ENCODE measurements at regions not wholly inside any gene's neighbourhood (a gene's known extent, or its start where the extent isn't known, plus 50 kb on each side); places are given as distances from the start of the nearest gene placed in this dataset.

- no peak for DNase-seq
These were observed 132.0 kb downstream of the RFLNA start for GRCh38 chr12:124426594-124427555.

- no peak for DNase-seq
These were observed 130.8 kb downstream of the RFLNA start for GRCh38 chr12:124425667-124426066.

GRCh38 chr12:124424516-124424905, 129.6 kb downstream of the RFLNA start:
- no peak for DNase-seq

GRCh38 chr12:124423761-124424515, 129.0 kb downstream of the RFLNA start:
- DNase-seq, result no peak

GRCh38 chr12:124422570-124423523, 128.0 kb downstream of the RFLNA start:
- no peak for DNase-seq

GRCh38 chr12:124422142-124422569, 127.3 kb downstream of the RFLNA start:
- no peak for DNase-seq

- DNase-seq, result no peak
These were observed 126.2 kb downstream of the RFLNA start for GRCh38 chr12:124420996-124421674.

GRCh38 chr12:124420041-124420995, 125.4 kb downstream of the RFLNA start:
- DNase-seq, result no peak

GRCh38 chr12:124419292-124420040, 124.6 kb downstream of the RFLNA start:
- DNase-seq, result no peak

GRCh38 chr12:124418791-124419190, 123.9 kb downstream of the RFLNA start:
- DNase-seq, result no peak

- DNase-seq, result no peak
These were observed 123.3 kb downstream of the RFLNA start for GRCh38 chr12:124418156-124418555.

GRCh38 chr12:124416516-124417395, 121.9 kb downstream of the RFLNA start:
- DNase-seq, result no peak

- DNase-seq, result no peak
These were observed 120.2 kb downstream of the RFLNA start for GRCh38 chr12:124415064-124415463.

- no peak for DNase-seq
These were observed 119.0 kb downstream of the RFLNA start for GRCh38 chr12:124413915-124414314.

GRCh38 chr12:124413401-124413800, 118.5 kb downstream of the RFLNA start:
- DNase-seq, result no peak

GRCh38 chr12:124412646-124413015, 117.7 kb downstream of the RFLNA start:
- DNase-seq, result no peak

GRCh38 chr12:124411953-124412645, 117.2 kb downstream of the RFLNA start:
- no peak for DNase-seq

GRCh38 chr12:124411281-124411878, 116.5 kb downstream of the RFLNA start:
- no peak for DNase-seq

Measured in stimulated activated CD4-positive, alpha-beta T cell treated with anti-CD3 and anti-CD28 coated beads, Interleukin-4, amount 100 ng/mL, for 1 hour (primary cell).